KMS-11 (cell line): ENCODE measurements at regions not wholly inside any gene's neighbourhood (a gene's known extent, or its start where the extent isn't known, plus 50 kb on each side); places are given as distances from the start of the nearest gene placed in this dataset.
"Not testable (repeated sequence)": the region's sequence is repeated elsewhere in the genome, so short reads cannot be mapped to it uniquely, and the experiment has no call there.

ENCODE experiments used
- H2AFZ ChIP-seq: fragments of 200-600 bp; sonication (generic); 2 replicates; pipeline ENCODE4 v1.6.1; 2016; ENCODE audit warnings: antibody characterized with exemption, mixed run types, low read depth
- H3K27ac ChIP-seq: fragments of 200-600 bp; sonication (generic); 2 replicates; pipeline ENCODE4 v1.6.1; 2016; ENCODE audit warnings: mild to moderate bottlenecking, mixed run types
- H3K27me3 ChIP-seq: fragments of 200-600 bp; sonication (generic); 2 replicates; pipeline ENCODE4 v1.6.1; 2017; ENCODE audit warnings: mild to moderate bottlenecking, low read depth, mixed run types, moderate library complexity; ENCODE audit not compliant: insufficient read depth
- H3K36me3 ChIP-seq: fragments of 200-600 bp; sonication (generic); 2 replicates; pipeline ENCODE4 v1.6.1; 2017; ENCODE audit warnings: mild to moderate bottlenecking, mixed run types; ENCODE audit not compliant: insufficient read depth
- H3K4me1 ChIP-seq: fragments of 200-600 bp; sonication (generic); 2 replicates; pipeline ENCODE4 v1.6.1; 2016; ENCODE audit warnings: mild to moderate bottlenecking, low read depth, mixed run types; ENCODE audit not compliant: poor library complexity, severe bottlenecking
- H3K4me2 ChIP-seq: fragments of 200-600 bp; sonication (generic); 2 replicates; pipeline ENCODE4 v1.7.0; 2016; ENCODE audit warnings: mild to moderate bottlenecking, mixed run types
- H3K4me3 ChIP-seq: fragments of 200-600 bp; sonication (generic); IDR thresholded peaks from 2 replicates; pipeline ENCODE4 v1.6.1; 2017; ENCODE audit warnings: low read depth, low read length, mixed read lengths; ENCODE audit not compliant: insufficient read depth
- H3K79me2 ChIP-seq: fragments of 200-600 bp; sonication (generic); 2 replicates; pipeline ENCODE4 v1.6.1; 2016; ENCODE audit warnings: low read depth, mixed run types; ENCODE audit not compliant: insufficient read depth
- H3K9ac ChIP-seq: fragments of 200-600 bp; sonication (generic); 2 replicates; pipeline ENCODE4 v1.6.1; 2016; ENCODE audit warnings: mild to moderate bottlenecking, mixed run types
- H4K20me1 ChIP-seq: fragments of 200-600 bp; sonication (generic); 2 replicates; pipeline ENCODE4 v1.6.1; 2016; ENCODE audit warnings: mild to moderate bottlenecking, mixed run types; ENCODE audit not compliant: insufficient read depth
- TF ChIP-seq, protein P1 (sequence below): fragments of 200-600 bp; sonication (generic); conservative IDR thresholded peaks from 2 replicates; pipeline ENCODE4 v1.6.1; 2017; ENCODE audit warnings: low read depth, mild to moderate bottlenecking, antibody characterized with exemption, low read length, moderate library complexity, mixed read lengths

DNA sequence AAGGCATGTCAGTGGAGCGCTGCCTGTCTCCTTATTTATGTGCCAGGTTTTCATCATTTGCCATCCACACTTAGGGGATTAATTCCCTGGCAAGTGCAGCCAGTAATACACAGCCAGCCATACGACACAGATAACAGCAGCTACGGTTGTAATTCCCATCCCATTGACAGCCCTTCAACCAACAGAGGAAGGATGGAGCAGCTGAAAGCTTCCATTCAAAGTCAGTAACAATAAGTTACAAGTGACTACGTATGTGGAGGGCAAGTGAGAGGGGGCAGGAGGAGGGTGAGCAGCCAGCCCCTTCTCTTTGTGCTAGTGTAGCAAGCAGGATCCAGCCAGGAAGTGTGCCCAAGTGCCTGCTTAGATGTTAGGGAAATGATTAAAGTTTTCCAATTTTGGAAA, 53.8 kb upstream of the LYRM9 start:
- TF ChIP-seq, protein P1, sequence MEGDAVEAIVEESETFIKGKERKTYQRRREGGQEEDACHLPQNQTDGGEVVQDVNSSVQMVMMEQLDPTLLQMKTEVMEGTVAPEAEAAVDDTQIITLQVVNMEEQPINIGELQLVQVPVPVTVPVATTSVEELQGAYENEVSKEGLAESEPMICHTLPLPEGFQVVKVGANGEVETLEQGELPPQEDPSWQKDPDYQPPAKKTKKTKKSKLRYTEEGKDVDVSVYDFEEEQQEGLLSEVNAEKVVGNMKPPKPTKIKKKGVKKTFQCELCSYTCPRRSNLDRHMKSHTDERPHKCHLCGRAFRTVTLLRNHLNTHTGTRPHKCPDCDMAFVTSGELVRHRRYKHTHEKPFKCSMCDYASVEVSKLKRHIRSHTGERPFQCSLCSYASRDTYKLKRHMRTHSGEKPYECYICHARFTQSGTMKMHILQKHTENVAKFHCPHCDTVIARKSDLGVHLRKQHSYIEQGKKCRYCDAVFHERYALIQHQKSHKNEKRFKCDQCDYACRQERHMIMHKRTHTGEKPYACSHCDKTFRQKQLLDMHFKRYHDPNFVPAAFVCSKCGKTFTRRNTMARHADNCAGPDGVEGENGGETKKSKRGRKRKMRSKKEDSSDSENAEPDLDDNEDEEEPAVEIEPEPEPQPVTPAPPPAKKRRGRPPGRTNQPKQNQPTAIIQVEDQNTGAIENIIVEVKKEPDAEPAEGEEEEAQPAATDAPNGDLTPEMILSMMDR, result no peak
- Histone ChIP-seq H3K4me3 (no peak overlapping the region), H3K4me1 (no peaks in the 10 kb centered on the region), H2AFZ (no peak overlapping the region), H3K9ac (no peak overlapping the region), H3K79me2 (no peaks in the 10 kb centered on the region), H3K27me3 (no peaks in the 10 kb centered on the region), H3K27ac (no peak overlapping the region), H3K4me2 (no peak overlapping the region), H4K20me1 (no peaks in the 10 kb centered on the region), H3K36me3 (no peaks in the 10 kb centered on the region)

DNA sequence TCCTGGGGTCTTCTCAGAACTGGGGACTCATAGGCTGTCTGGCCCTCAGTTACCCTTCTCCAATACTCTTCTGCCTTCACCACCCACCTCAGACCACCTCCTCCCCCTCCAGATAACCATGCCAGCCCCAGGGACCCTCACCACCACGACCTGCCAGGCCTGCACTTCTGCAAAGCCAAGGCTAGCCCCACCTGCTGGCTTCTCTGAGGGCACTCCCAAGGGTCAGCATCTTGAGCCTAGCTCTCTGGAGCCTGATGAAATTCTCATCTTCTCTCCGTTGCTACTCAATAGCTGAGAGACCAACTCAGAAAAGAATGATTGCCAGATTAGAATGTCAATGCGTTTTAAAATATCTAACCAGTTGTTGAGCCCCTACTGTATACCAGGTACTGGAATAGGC, 56.1 kb upstream of the LYRM9 start:
- H4K20me1 ChIP-seq, result no peaks in the 10 kb centered on the region
- no peaks in the 10 kb centered on the region for H3K36me3 ChIP-seq
- H3K27ac ChIP-seq, result no peak overlapping the region
- no peak overlapping the region for H3K4me3 ChIP-seq
- H3K9ac ChIP-seq, result no peak overlapping the region
- no peaks in the 10 kb centered on the region for H3K27me3 ChIP-seq
- no peaks in the 10 kb centered on the region for H3K4me1 ChIP-seq
- no peak overlapping the region for H2AFZ ChIP-seq
- H3K79me2 ChIP-seq, result no peaks in the 10 kb centered on the region
- no peak overlapping the region for H3K4me2 ChIP-seq
- TF ChIP-seq, protein P1, result no peak

DNA sequence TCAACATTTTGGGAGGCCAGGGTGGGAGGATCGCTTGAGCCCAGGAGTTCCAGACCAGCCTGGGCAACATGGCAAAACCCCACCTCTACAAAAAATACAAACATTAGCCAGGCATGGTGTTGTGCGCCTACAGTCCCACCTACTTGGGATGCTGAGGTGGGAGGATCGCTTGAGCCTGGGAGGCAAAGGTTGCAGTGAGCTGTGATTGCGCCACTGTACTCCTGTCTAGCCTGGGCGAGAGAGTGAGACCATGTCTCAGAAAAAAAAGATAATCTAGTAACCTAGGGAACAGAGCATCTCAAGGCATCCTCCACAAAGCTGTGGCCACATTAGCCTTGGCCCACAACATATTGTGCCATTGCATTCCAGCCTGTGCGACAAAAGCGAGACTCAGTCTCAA, 57.1 kb upstream of the LYRM9 start:
- not testable (repeated sequence) for H3K36me3 ChIP-seq, H3K27ac ChIP-seq, H3K4me3 ChIP-seq

GRCh38 chr17:27950995-27951394, 57.8 kb upstream of the LYRM9 start:
- no peak overlapping the region for H2AFZ ChIP-seq
- no peak overlapping the region for H3K4me3 ChIP-seq
- TF ChIP-seq, protein P1, result no peak
- no peaks in the 10 kb centered on the region for H3K36me3 ChIP-seq
- H4K20me1 ChIP-seq, result no peaks in the 10 kb centered on the region
- H3K79me2 ChIP-seq, result no peaks in the 10 kb centered on the region
- H3K27ac ChIP-seq, result no peak overlapping the region
- no peaks in the 10 kb centered on the region for H3K4me1 ChIP-seq
- no peak overlapping the region for H3K4me2 ChIP-seq
- no peaks in the 10 kb centered on the region for H3K27me3 ChIP-seq
- H3K9ac ChIP-seq, result no peak overlapping the region

More for the DNA sequence above, 57.1 kb upstream of the LYRM9 start:
- not testable (repeated sequence) for H4K20me1 ChIP-seq, H3K4me2 ChIP-seq, H3K4me1 ChIP-seq, H2AFZ ChIP-seq, H3K9ac ChIP-seq, H3K79me2 ChIP-seq, H3K27me3 ChIP-seq

- no peaks in the 10 kb centered on the region for H3K36me3 ChIP-seq
- TF ChIP-seq, protein P1, result no peak
- H3K9ac ChIP-seq, result no peak overlapping the region
- no peak overlapping the region for H3K4me2 ChIP-seq
- H3K27ac ChIP-seq, result no peak overlapping the region
- H3K4me3 ChIP-seq, result no peak overlapping the region
- no peak overlapping the region for H2AFZ ChIP-seq
- H3K4me1 ChIP-seq, result no peaks in the 10 kb centered on the region
- no peaks in the 10 kb centered on the region for H4K20me1 ChIP-seq
- H3K79me2 ChIP-seq, result no peaks in the 10 kb centered on the region
- H3K27me3 ChIP-seq, result no peaks in the 10 kb centered on the region
These were observed 58.7 kb upstream of the LYRM9 start for GRCh38 chr17:27951872-27952271.
